VCaP (cell line): ENCODE measurements at regions not wholly inside any gene's neighbourhood (a gene's known extent, or its start where the extent isn't known, plus 50 kb on each side); places are given as distances from the start of the nearest gene placed in this dataset.
"Not testable (repeated sequence)": the region's sequence is repeated elsewhere in the genome, so short reads cannot be mapped to it uniquely, and the experiment has no call there.

Experiments used
- H3K27ac ChIP-seq: fragments of 450-650 bp; 2 replicates; pipeline ENCODE4 v1.5.1; 2017
- TF ChIP-seq, protein P1 (sequence below): fragments of 450-650 bp; conservative IDR thresholded peaks from 2 replicates; pipeline ENCODE4 v1.5.1; 2017; ENCODE audit warnings: mild to moderate bottlenecking, moderate library complexity

DNA sequence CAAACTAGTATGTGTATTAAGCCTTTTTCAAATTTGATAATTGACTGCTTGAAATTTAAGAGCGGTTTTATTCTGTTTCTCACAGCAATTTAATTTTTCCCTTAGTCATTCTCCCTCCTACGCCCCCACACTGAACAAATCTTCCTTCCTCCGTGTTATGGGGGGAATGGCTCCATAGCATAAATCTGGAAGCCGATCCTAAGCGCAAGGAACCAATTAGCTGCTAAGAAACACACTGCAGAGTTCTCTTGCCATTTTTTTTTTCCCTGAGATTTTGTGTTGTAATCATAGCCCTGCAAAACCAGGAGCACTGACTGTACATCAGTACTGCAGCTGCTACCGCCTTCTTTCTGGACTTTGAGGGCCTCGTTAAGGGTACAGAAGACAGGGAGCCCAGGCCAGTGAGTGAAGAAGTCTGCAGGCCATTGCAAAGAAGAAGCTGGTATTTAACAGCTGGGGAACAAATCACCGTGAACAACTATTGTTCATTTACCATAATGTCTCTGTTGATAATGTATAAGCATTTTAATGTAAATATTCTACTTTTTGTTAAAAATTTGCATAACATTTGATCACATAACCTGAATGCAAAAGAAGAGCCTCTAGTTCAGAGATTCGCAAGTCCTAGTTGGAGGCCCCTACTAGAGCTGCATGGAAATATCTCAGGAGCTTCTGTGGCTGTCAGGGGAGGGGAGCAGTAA, 264.0 kb downstream of the LRATD1 start:
- TF ChIP-seq, protein P1, sequence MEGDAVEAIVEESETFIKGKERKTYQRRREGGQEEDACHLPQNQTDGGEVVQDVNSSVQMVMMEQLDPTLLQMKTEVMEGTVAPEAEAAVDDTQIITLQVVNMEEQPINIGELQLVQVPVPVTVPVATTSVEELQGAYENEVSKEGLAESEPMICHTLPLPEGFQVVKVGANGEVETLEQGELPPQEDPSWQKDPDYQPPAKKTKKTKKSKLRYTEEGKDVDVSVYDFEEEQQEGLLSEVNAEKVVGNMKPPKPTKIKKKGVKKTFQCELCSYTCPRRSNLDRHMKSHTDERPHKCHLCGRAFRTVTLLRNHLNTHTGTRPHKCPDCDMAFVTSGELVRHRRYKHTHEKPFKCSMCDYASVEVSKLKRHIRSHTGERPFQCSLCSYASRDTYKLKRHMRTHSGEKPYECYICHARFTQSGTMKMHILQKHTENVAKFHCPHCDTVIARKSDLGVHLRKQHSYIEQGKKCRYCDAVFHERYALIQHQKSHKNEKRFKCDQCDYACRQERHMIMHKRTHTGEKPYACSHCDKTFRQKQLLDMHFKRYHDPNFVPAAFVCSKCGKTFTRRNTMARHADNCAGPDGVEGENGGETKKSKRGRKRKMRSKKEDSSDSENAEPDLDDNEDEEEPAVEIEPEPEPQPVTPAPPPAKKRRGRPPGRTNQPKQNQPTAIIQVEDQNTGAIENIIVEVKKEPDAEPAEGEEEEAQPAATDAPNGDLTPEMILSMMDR = no peak
- H3K27ac ChIP-seq = no peak overlapping the region

DNA sequence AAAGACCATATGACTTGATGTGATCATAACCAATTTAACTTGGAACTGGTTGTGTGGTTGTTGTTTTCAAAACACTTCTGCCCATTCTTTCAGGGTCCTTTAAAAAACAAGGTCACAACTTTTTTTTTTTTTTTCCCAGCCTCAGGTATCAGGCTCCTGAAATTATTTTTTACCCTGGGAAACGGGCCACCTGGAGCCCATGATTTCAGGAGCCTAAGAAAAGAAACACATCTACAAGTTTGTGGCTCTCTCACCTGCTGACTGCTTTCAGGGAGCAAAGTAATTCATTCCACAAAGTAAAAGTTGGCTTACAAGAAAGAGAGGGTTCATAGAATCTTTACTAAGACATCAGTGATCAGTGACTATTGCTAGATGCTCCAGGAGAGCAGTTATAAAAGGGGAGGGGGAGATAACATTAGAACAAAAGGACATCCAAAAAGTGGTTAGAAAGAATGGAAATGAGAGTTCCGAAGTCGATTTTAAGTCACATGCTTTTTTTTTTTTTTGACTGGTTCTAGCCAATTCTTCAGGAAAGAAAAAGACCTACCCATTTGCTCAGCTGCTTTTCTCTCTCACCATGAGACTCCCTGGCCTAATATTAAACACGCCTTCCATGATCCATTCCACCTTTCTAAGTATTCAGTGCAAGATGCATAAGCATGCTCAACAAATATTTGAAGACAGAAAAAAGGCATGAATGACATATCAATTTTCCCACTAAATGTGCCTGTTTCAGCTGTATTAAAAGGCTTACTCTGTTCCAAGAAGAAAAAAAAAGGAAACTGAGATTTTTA, 267.3 kb downstream of the LRATD1 start:
- TF ChIP-seq, protein P1 = no peak
- H3K27ac ChIP-seq = no peak overlapping the region

DNA sequence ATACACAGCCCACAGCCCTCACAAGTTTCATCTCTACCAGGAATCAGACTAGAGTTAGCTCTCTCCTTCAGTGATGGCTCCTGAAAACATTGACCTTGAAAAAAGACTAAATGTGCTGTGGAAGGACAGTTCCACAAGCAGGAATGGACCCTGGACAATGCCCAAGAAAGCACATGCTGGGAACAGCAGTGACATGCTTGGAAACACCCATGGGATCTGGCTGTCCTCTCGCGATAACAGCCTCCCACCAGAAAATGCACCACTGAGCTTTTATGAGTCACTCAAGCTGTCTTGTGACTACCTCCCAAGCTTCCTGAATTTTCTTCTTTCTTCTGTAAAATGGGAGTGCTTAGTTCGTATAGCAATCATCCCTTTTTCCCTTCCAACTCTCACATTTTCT, 269.2 kb downstream of the LRATD1 start:
- TF ChIP-seq, protein P1 = no peak
- no peak overlapping the region for H3K27ac ChIP-seq

DNA sequence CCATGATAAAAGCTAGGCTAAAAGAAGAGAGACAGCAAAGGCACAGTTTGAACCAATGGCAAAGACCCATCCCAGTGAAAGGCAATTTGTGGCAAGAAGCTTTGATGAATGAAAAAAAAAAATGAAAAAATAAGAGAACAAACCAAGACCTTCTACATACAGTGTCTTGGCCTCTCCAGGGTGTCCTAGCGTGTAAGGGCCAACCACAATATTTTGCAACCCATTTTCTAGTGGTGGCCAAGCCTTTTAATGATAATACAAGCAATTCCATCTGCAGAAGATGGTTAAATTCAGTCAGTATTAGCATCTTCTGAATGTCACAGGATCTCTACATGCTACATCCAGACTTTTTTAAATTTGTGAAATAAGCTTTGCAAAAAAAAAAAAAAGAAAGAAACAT, 270.4 kb downstream of the LRATD1 start:
- no peak overlapping the region for H3K27ac ChIP-seq
- TF ChIP-seq, protein P1 = no peak

DNA sequence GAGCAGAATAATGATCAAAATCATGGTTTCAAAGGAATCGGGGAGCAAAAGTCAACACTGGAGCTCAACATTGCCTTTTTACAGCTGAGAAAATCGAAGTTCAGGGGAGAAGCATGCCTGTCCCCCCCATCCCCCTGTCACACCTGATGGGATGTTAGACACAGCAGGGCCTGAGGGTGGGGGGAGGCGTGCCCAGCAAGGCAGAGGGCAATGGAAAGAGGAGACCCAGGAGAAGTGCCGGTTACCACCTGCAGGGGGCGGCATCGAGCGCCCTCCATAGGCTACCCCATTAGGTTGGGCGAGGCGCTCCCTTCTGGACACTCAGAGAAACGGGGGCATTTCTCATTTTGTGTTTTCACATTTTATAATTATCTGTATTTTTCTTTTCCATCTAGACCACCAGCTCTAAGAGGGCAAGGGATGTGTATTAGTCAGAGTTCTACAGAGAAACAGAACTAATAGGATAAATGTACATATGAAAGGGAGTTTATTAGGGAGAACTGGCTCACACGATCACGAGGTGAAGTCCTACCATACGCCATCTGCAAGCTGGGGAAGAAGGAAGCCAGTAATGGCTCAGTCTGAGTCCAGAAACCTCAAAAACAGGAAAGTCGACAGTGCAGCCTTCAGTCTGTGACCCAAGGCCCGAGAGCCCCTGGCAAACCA, 271.3 kb downstream of the LRATD1 start:
- no peak overlapping the region for H3K27ac ChIP-seq
- TF ChIP-seq, protein P1 = peak; percentile 57

DNA sequence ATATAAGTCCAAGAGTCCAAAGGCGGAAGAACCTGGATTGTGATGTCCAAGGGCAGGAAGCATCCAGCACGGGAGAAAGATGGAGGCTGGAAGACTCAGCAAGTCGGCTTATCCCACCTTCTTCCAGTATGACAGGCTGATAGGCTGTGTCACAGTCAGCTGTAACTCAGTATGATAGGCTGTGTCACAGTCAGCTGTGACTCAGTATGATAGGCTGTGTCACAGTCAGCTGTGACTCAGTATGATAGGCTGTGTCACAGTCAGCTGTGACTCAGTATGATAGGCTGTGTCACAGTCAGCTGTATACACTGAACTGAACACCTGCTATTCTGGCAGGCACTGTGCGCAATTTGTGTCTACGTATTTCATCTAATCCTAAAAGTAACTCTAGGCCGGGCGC, 271.9 kb downstream of the LRATD1 start:
- H3K27ac ChIP-seq = not testable (repeated sequence)

DNA sequence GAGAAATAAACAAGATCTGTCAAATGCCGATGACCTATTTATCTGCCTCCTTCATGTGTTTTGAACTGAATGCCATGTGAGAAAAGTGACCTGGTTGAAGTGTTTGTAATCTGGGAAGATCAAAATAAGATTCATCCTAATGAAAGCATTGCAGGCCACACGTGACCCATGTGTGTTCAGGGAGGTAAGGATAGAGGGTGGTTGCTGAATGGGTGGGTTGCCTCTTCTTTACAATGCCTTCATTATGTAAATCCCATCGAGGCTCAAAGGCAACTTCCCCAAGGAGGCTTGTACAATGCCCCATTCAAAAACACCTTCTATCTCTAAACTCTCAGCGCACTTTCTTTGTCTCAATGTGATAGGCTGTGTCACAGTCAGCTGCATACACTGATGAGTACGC, 273.1 kb downstream of the LRATD1 start:
- TF ChIP-seq, protein P1 = no peak
- no peak overlapping the region for H3K27ac ChIP-seq
